ENCODE measurements at regions not wholly inside any gene's neighbourhood (a gene's known extent, or its start where the extent isn't known, plus 50 kb on each side); places are given as distances from the start of the nearest gene placed in this dataset.
"Not testable (repeated sequence)": the region's sequence is repeated elsewhere in the genome, so short reads cannot be mapped to it uniquely, and the experiment has no call there.

GRCh38 chr18:39215920-39216319 is 1650.3 kb upstream of the CELF4 start:
- peaks cover 6 to 39% (median 8%) of the 10 kb centered on the region in 5 donors for H3K9me3 Mint-ChIP-seq
- no peaks in the 10 kb centered on the region for H3K36me3 Mint-ChIP-seq
- H3K4me3 Mint-ChIP-seq, result no peak overlapping the region
- Histone ChIP-seq H3K27me3 (ENCODE audit: insufficient read depth, low read length, poor library complexity, severe bottlenecking) (no peaks in the 10 kb centered on the region), H3K36me3 (ENCODE audit: insufficient read depth, low read length) (no peaks in the 10 kb centered on the region), H3K9me3 (ENCODE audit: low read length) (no peaks in the 10 kb centered on the region), H3K4me3 (ENCODE audit: low read length) (no peak overlapping the region), H3K27ac (ENCODE audit: low read depth, low read length) (no peak overlapping the region), H3K4me1 (ENCODE audit: insufficient read depth, low read length) (no peaks in the 10 kb centered on the region)
- H3K27me3 Mint-ChIP-seq, result no peaks in the 10 kb centered on the region
- DNase-seq, result no peak
- POLR2A ChIA-PET, result no interaction called here
- CTCF ChIA-PET, result no interaction called here
- no peaks in the 10 kb centered on the region for H3K4me1 Mint-ChIP-seq
- no peak overlapping the region for H3K27ac Mint-ChIP-seq

GRCh38 chr18:39211461-39211860 is 1645.9 kb upstream of the CELF4 start:
- no peaks in the 10 kb centered on the region for H3K36me3 Mint-ChIP-seq

GRCh38 chr18:39209173-39209572 is 1643.6 kb upstream of the CELF4 start:
- Mint-ChIP-seq H3K4me3 (no peak overlapping the region), H3K4me1 (no peaks in the 10 kb centered on the region), H3K36me3 (no peaks in the 10 kb centered on the region), H3K27me3 (no peaks in the 10 kb centered on the region), H3K27ac (no peak overlapping the region), H3K9me3 (peaks cover 5 to 23% (median 9%) of the 10 kb centered on the region in 5 donors)
- POLR2A ChIA-PET, result no interaction called here
- H3K27me3 ChIP-seq (ENCODE audit: insufficient read depth, low read length, poor library complexity, severe bottlenecking), result no peaks in the 10 kb centered on the region
- no peaks in the 10 kb centered on the region for H3K36me3 ChIP-seq (ENCODE audit: insufficient read depth, low read length)
- H3K27ac ChIP-seq (ENCODE audit: low read depth, low read length), result no peak overlapping the region
- CTCF ChIA-PET, result no interaction called here
- H3K4me1 ChIP-seq (ENCODE audit: insufficient read depth, low read length), result no peaks in the 10 kb centered on the region
- no peak for DNase-seq
- H3K4me3 ChIP-seq (ENCODE audit: low read length), result no peak overlapping the region
- H3K9me3 ChIP-seq (ENCODE audit: low read length), result no peaks in the 10 kb centered on the region

More at GRCh38 chr18:39211461-39211860, 1645.9 kb upstream of the CELF4 start:
- CTCF ChIA-PET, result no interaction called here
- Histone ChIP-seq H3K4me1 (ENCODE audit: insufficient read depth, low read length) (no peaks in the 10 kb centered on the region), H3K4me3 (ENCODE audit: low read length) (no peak overlapping the region), H3K27me3 (ENCODE audit: insufficient read depth, low read length, poor library complexity, severe bottlenecking) (no peaks in the 10 kb centered on the region), H3K36me3 (ENCODE audit: insufficient read depth, low read length) (no peaks in the 10 kb centered on the region), H3K27ac (ENCODE audit: low read depth, low read length) (no peak overlapping the region), H3K9me3 (ENCODE audit: low read length) (no peaks in the 10 kb centered on the region)
- POLR2A ChIA-PET, result no interaction called here
- H3K4me1 Mint-ChIP-seq, result no peaks in the 10 kb centered on the region
- H3K4me3 Mint-ChIP-seq, result no peak overlapping the region
- H3K27ac Mint-ChIP-seq, result no peak overlapping the region
- peaks cover 7 to 33% (median 14%) of the 10 kb centered on the region in 5 donors for H3K9me3 Mint-ChIP-seq
- no peaks in the 10 kb centered on the region for H3K27me3 Mint-ChIP-seq
- DNase-seq, result no peak

GRCh38 chr18:39208729-39209128 is 1643.1 kb upstream of the CELF4 start:
- Mint-ChIP-seq H3K27me3 (no peaks in the 10 kb centered on the region), H3K27ac (peak overlapping the region in 1 of 8 donors; percentile 22), H3K9me3 (peaks cover 5 to 23% (median 9%) of the 10 kb centered on the region in 5 donors), H3K4me1 (no peaks in the 10 kb centered on the region), H3K36me3 (no peaks in the 10 kb centered on the region), H3K4me3 (no peak overlapping the region)
- no peak overlapping the region for H3K4me3 ChIP-seq (ENCODE audit: low read length)
- no peaks in the 10 kb centered on the region for H3K9me3 ChIP-seq (ENCODE audit: low read length)
- no peak for DNase-seq
- CTCF ChIA-PET, result interaction anchor here (1.3 kb wide), 1 partner anchor 20 kb away, joined by 3 read pairs; no protein-coding TSS in a partner anchor
- H3K27me3 ChIP-seq (ENCODE audit: insufficient read depth, low read length, poor library complexity, severe bottlenecking), result no peaks in the 10 kb centered on the region
- no peaks in the 10 kb centered on the region for H3K36me3 ChIP-seq (ENCODE audit: insufficient read depth, low read length)
- no peak overlapping the region for H3K27ac ChIP-seq (ENCODE audit: low read depth, low read length)
- POLR2A ChIA-PET, result no interaction called here
- no peaks in the 10 kb centered on the region for H3K4me1 ChIP-seq (ENCODE audit: insufficient read depth, low read length)

- Mint-ChIP-seq H3K27ac (no peak overlapping the region), H3K4me1 (no peaks in the 10 kb centered on the region), H3K36me3 (no peaks in the 10 kb centered on the region), H3K9me3 (peaks cover 5 to 23% (median 9%) of the 10 kb centered on the region in 5 donors), H3K27me3 (no peaks in the 10 kb centered on the region), H3K4me3 (no peak overlapping the region)
- DNase-seq, result no peak
- Histone ChIP-seq H3K27ac (ENCODE audit: low read depth, low read length) (no peak overlapping the region), H3K27me3 (ENCODE audit: insufficient read depth, low read length, poor library complexity, severe bottlenecking) (no peaks in the 10 kb centered on the region), H3K4me3 (ENCODE audit: low read length) (no peak overlapping the region), H3K9me3 (ENCODE audit: low read length) (no peaks in the 10 kb centered on the region), H3K4me1 (ENCODE audit: insufficient read depth, low read length) (no peaks in the 10 kb centered on the region), H3K36me3 (ENCODE audit: insufficient read depth, low read length) (no peaks in the 10 kb centered on the region)
- ChIA-PET CTCF (interaction anchor here (1.3 kb wide), 1 partner anchor 20 kb away, joined by 3 read pairs; no protein-coding TSS in a partner anchor), POLR2A (no interaction called here)
Observed at GRCh38 chr18:39208190-39208589, 1642.6 kb upstream of the CELF4 start.

GRCh38 chr18:39206398-39207103 is 1641.0 kb upstream of the CELF4 start:
- POLR2A ChIA-PET; H3K27ac Mint-ChIP-seq; CTCF ChIA-PET; DNase-seq; H3K4me3 ChIP-seq (ENCODE audit: low read length); H3K4me1 ChIP-seq (ENCODE audit: insufficient read depth, low read length); H3K36me3 ChIP-seq (ENCODE audit: insufficient read depth, low read length); H3K4me1 Mint-ChIP-seq; H3K4me3 Mint-ChIP-seq; H3K36me3 Mint-ChIP-seq; H3K9me3 ChIP-seq (ENCODE audit: low read length); H3K27me3 Mint-ChIP-seq; H3K27me3 ChIP-seq (ENCODE audit: insufficient read depth, low read length, poor library complexity, severe bottlenecking); H3K27ac ChIP-seq (ENCODE audit: low read depth, low read length): not testable (repeated sequence)
- peaks cover 0 to 20% (median 5%) of the 10 kb centered on the region in 5 donors for H3K9me3 Mint-ChIP-seq

GRCh38 chr18:39205565-39206195 is 1640.1 kb upstream of the CELF4 start:
- Histone ChIP-seq H3K4me1 (ENCODE audit: insufficient read depth, low read length) (no peaks in the 10 kb centered on the region), H3K9me3 (ENCODE audit: low read length) (no peaks in the 10 kb centered on the region), H3K36me3 (ENCODE audit: insufficient read depth, low read length) (no peaks in the 10 kb centered on the region), H3K27me3 (ENCODE audit: insufficient read depth, low read length, poor library complexity, severe bottlenecking) (no peaks in the 10 kb centered on the region), H3K27ac (ENCODE audit: low read depth, low read length) (no peak overlapping the region), H3K4me3 (ENCODE audit: low read length) (no peak overlapping the region)
- H3K4me3 Mint-ChIP-seq, result no peak overlapping the region
- DNase-seq, result no peak
- ChIA-PET POLR2A (no interaction called here), CTCF (no interaction called here)
- no peaks in the 10 kb centered on the region for H3K4me1 Mint-ChIP-seq
- H3K36me3 Mint-ChIP-seq, result no peaks in the 10 kb centered on the region
- no peak overlapping the region for H3K27ac Mint-ChIP-seq
- no peaks in the 10 kb centered on the region for H3K27me3 Mint-ChIP-seq
- H3K9me3 Mint-ChIP-seq, result peaks cover 0 to 14% (median 5%) of the 10 kb centered on the region in 5 donors

- Mint-ChIP-seq H3K4me3 (no peak overlapping the region), H3K27ac (no peak overlapping the region), H3K9me3 (peaks cover 0 to 26% (median 5%) of the 10 kb centered on the region in 5 donors), H3K4me1 (no peaks in the 10 kb centered on the region), H3K36me3 (no peaks in the 10 kb centered on the region), H3K27me3 (no peaks in the 10 kb centered on the region)
- Histone ChIP-seq H3K27ac (ENCODE audit: low read depth, low read length) (no peak overlapping the region), H3K9me3 (ENCODE audit: low read length) (no peaks in the 10 kb centered on the region), H3K4me1 (ENCODE audit: insufficient read depth, low read length) (no peaks in the 10 kb centered on the region), H3K36me3 (ENCODE audit: insufficient read depth, low read length) (no peaks in the 10 kb centered on the region), H3K27me3 (ENCODE audit: insufficient read depth, low read length, poor library complexity, severe bottlenecking) (no peaks in the 10 kb centered on the region), H3K4me3 (ENCODE audit: low read length) (no peak overlapping the region)
- POLR2A ChIA-PET, result no interaction called here
- CTCF ChIA-PET, result no interaction called here
- DNase-seq, result no peak
Observed at GRCh38 chr18:39200153-39200552, 1634.6 kb upstream of the CELF4 start.

All from CD8-positive, alpha-beta memory T cell (primary cell).